HG03439 (cell line): ENCODE measurements at regions not wholly inside any gene's neighbourhood (a gene's known extent, or its start where the extent isn't known, plus 50 kb on each side); places are given as distances from the start of the nearest gene placed in this dataset.
"Not testable (repeated sequence)": the region's sequence is repeated elsewhere in the genome, so short reads cannot be mapped to it uniquely, and the experiment has no call there.

Experiments used
- ATAC-seq: cut with Tn5 transposase; IDR thresholded peaks from one replicate; pipeline ENCODE4 v1.9.1; 2021; ENCODE audit warnings: mild to moderate bottlenecking, moderate library complexity; ENCODE audit not compliant: unreplicated experiment

DNA sequence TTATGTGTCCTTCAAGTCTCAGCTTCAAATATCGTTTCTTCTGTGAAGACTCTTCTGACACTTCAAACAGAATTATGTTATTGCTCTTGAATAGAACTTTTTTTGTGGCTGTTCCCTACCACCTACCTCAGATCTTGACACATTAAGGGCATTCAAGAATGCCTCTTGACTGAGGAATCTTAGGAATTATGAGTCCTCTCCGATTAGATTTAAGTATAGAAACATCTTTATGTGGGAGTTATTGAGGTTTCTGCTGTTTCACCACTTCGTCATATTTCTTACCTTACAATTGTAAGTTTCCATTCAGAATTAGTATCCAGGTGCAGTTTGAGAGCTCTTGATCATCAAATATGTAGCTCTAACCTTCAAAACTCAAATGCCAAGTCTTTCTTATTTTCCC lies 324.2 kb upstream of the NUDT12 start:
- ATAC-seq: no peak

DNA sequence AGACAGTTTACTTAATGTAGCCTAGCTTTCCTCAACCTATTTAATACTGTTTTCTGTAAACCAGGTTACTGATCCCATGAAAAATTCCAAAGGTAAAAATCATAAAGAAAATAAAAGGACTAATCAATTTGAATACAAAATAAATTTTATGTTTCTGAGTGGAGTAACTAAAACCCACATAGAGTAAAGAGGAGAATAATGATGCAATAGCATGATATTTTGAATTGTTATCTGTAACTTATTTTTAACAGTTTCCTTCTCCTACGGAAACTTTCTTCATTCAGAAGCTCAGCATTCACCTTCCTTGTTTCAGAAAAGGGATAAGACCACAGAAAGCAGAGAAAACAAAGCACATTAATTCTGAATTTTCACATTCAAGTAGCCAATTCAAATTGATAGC lies 320.6 kb upstream of the NUDT12 start:
- no peak for ATAC-seq

DNA sequence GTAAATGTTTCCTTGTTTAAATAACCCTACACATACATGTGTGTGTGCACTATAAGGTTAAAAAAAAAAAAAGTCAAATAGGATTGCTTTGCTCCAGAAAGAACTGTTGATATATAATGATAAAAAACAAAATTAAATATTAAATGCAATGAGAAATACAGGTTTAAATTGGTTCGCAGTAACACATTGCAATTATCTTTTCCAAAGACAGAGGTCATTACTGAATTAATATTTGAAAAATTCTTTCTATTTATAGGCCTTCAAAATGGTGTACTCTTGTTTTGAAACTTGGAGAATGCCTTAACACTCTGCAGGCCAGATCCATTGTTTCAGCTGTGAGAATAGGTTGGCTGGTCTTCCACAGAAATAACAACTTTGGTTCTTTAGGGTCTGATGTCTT lies 319.0 kb upstream of the NUDT12 start:
- no peak for ATAC-seq

DNA sequence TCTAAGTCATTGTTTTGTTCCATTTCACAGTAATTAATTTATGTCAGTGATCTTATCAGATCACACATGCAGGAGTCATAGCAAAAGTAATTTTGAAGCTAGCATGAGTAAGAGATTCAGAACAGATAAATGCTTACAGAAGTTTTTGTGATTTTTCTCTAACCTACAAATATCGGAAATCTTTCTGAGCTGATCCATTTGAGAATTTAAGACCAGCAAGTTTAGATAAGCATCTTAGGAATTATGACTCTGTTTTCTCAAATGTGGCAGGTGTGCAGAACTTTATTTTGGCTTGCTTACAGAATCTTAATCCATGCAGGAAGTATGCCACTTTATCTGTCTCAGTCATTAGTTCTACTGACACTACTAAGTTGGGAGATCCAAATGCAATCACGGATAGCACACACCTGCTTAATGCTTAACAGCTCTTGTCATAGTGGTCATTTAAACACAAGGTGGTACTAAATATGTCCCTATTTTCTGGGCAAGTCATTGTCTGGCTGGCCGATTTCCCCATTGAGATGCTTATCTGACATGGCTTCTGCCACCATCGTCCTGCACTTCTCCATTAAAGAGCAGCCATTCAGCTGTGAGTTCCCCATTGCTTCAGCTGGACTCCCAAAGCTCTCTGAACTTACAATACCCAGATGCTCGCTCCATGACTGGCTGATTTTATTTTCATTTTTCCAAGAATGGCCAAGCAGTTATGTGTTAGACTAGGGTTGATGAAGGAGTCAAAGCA lies 305.4 kb upstream of the NUDT12 start:
- no peak for ATAC-seq

DNA sequence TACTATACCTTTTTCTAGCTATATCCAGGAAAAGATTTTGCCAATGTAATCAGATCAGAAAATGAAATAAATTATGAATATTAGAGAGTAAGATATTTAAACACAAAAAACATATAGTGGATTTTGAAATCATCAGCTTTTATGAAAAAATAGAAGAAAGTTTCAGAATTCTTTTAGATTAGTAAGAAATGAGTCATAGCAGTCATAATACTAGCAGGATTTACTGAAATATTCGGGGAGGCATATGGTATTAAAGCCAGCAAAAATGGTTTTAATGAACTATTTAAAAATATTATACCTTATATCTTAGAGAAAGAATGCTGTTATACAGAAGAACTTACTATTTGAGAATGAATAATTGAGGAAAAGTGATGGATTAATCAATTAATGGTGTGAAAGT lies 303.6 kb upstream of the NUDT12 start:
- no peak for ATAC-seq

DNA sequence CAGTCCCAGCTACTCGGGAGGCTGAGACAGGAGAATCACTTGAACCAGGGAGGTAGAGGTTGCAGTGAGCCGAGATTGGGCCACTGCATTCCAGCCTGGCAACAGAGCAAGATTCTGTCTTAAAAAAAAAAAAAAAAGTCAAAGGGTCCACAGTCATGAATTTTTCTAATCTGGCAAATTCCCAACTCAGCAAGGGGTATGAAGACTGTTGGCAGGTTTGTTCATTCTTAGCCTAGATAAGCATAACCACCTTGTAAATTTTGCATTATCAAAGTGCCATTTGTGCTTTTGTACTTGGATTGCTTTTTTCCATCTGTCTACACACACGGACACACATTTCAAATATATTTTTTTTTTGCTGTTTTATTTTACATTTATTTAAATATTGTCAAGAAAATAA lies 299.8 kb upstream of the NUDT12 start:
- no peak for ATAC-seq

DNA sequence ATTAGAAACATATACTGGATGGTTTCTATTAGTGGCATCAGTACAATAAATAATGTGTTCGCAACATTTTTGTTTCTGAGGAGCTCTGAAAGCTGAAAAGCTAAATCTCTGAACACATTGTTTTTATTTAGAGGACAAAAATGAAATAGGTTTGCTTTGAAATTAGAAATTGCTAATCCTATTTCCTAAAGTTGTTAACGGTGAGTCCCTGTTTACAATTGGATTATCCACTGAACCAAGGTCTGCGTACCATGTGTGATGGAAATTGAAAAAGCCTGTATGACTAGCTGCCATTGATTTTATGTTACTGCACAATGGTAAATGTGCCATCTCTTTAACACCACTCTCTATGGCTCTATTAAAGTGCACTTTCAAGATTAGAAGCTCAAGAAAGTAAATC lies 297.7 kb upstream of the NUDT12 start:
- ATAC-seq: no peak

DNA sequence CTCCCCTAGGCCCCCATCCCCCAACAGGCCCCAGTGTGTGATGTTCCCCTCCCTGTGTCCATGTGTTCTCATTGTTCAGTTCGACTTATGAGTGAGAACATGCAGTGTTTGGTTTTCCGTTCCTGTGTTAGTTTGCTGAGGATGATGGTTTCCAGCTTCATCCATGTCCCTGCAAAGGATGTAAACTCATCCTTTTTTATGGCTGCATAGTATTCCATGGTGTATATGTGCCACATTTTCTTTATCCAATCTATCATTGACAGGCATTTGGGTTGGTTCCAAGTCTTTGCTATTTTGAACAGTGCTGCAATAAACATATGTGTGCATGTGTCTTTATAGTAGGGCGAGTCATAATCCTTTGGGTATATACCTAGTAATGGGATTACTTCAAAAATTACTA lies 295.8 kb upstream of the NUDT12 start:
- ATAC-seq: not testable (repeated sequence)

DNA sequence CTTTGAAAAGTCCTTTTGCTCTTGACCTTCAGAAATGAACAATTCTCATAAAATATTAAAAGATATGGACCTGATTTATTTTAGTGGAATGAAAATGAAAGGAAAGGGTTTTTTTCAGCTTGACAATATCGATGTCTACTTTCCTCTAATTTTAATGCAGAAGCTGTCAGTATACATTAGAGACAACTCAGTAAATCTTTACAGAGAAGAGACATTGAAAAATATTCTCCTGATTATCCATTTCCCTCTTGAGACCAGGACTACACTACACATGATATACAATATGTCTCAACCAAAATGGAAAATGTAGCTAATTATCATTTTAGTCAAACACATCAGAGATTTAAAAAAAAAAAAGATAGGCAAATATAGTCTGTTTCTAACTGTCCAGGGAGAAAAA lies 288.5 kb upstream of the NUDT12 start:
- no peak for ATAC-seq

DNA sequence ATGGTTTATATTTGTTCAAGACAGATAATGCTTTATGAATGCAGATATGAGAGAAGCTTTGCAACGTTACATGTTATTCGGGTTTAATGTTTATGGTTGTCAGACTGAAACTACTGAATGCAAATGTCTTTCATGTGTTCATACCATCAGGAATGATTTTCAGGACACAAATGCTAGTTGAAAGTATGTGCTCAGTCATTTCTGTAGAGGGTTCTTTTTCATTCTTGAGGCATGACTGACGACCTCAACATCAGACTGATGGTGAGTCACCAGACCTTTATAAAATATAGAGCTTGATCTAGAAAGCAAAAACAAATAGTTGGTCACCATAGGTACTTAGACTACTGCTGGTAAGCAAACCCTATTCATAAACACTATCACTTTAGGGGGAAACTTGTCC lies 287.3 kb upstream of the NUDT12 start:
- peak; percentile 56 for ATAC-seq

DNA sequence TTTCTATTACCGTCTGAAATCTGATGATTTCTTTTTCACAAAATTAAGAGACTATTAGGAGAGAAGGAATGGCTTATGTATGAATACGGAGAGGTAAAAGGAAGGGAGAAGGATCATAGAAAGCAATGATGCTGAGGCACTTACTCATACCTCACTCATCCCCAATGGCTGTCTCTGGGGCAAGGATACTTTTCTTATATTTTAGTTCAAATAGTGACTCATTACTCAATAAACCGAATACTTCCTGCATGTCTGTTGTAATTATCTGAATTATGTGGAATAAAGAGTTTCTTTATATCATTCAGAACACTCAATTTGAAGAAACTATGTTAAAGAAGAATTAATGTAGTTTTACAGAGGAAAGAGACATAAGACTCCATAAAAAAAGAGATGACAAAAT lies 284.5 kb upstream of the NUDT12 start:
- ATAC-seq: no peak

DNA sequence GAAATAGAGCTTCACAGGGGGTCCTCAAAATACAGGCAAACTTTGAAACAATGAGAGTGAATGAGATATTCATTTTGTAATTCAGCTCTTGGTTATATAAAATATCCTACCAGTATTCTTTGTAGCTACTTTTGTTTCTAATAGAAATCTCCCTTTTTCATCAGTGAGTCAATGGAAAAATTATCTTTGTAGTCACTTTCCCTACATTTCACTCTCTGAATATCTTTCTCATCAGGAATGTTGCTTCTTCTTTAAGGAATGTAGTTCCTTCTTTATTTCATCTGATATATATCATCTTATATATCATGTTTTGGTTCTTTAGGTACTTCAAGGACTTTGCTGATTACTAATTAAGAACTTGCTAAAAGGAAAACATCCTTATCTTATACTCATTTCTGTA lies 280.3 kb upstream of the NUDT12 start:
- no peak for ATAC-seq

DNA sequence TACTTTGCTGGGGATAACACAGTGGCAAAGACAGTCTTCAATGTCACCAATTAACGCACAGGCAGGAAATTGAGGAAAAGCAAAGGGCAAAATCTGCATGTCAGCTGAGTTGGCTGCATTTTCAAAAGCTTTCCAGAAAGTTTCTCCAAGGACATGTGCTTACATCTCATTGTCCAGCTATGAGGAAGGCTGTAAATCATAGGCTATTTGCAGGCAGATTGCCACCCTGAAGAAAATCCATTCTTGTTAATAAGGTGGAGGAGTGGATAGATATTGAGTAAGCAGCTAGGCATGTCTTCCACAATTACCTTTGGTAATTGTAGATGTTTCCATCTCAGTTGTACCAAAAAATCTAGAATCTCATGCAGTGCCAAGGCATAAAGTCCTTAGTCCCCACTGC lies 278.0 kb upstream of the NUDT12 start:
- ATAC-seq: no peak

DNA sequence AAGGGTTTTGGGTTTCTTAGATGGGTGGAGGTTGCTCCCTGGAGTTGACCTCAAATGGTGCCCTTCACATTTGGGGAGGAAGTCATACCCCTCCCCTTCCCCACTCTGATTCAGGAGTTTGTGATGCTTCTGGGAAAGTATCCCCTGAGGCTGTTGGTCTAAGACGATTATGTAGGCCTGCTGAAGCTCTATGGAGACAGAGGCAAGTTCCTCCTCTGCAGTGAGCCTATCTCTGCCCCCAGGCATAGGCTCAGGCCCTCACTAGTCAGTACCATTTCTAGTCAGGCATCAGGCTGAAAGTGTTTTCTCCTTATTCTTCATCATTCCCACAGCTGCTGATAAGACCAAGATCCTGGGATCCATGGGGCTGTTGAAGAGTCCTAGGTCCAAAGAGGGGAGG lies 271.6 kb upstream of the NUDT12 start:
- no peak for ATAC-seq

DNA sequence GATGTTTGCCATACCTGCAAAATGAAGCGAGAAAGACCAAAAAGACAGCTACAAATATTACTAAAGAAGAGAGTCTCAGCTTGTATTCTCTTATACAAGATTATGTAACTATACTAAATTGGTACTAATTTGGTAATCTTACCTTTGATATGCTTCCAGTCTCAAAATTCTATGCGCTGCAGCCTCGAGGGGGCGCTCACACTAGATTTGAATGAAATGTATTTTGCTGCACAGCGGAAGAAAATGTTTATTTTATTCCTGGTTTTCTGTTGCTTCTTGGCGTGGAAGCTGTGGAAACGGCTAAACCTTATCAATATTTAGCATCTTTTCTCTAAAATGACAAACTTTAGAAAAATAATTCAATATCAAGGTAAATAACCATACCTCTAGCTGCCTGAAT lies 267.0 kb upstream of the NUDT12 start:
- ATAC-seq: no peak

DNA sequence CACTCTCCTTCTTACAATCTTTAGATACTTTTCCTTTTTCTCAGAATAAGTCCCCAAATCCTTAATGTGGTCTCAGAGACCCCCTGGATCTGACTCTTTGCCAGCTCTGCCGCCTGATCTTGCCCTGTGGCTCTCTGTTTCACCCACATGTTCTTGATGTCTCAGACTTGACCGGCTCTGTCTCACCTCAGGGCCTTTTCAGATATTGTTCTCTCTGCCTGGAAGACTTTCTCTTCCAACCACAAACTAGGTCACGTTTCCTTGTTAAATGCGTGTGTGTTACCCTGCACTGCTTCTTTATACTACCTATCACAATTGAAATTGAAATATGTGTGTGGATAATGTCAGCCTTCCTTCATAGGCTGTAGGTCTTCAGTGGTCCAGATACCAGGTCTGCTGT lies 265.4 kb upstream of the NUDT12 start:
- ATAC-seq: no peak

DNA sequence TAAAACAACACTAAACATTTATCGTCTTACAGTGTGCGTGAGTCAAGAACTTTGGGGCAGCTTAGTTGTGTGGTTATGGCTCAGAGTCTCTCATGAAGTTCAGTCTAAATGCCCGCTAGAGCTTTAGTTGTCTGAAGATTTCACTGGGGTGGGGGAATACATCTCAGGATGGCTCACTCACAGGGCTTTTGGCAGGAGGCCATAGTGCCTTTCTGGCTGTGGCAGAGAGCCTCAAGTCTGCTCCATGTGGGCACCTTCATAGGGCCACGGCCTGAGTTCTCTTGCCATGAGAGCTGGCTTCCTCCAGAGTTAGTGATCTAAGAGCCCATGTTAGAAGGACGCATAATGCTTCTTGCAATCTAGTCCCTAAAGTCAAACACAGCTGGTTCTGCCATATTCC lies 258.8 kb upstream of the NUDT12 start:
- ATAC-seq: no peak

DNA sequence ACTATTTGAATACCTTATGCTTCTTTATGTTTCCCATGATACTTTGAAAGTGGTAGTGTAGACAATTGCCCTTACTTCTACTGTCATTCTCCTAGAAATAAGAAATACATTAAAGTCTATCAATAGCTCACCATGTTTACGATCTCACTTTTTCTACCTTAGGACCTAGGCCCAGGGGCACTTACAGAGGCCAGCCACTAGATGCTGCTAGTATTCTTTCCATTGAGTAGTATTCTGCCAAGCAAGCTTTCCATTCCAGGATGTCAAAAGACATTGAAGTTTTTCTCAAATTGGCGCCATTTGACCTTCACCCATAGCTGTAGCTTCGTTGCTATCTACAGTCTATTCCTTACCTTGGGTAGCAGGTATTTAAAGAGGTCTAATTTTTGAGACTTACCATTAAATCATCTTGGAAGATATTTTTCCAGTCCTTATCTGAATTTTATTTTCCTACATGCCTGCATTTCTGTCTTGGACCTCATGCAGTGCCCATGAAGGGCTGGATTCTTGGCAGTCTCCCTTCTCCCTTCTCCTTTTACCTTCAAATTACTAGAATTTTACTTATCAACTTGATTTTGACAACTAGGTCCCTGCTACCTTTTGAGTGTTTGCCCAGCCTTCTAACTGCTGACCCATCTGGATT lies 246.0 kb upstream of the NUDT12 start:
- peak; percentile 92 for ATAC-seq

DNA sequence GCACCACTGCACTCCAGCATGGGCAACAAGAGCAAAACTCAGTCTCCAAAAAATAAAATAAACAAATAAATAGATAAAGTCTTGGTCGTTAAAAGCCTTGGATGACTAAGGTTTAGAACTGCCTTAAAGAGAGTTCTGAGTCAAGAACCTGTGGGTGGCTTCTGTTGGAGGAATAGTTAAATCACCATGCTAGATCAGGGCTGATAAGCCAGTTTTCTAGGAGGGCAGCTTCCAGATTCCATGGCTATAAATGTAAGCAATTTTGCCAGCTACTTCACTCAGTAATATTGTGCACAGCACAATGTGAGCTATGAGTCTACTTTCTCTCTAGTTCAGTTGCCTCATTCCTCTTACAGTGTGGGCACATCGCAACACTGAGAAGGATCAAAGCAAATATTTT lies 242.1 kb upstream of the NUDT12 start:
- ATAC-seq: no peak

DNA sequence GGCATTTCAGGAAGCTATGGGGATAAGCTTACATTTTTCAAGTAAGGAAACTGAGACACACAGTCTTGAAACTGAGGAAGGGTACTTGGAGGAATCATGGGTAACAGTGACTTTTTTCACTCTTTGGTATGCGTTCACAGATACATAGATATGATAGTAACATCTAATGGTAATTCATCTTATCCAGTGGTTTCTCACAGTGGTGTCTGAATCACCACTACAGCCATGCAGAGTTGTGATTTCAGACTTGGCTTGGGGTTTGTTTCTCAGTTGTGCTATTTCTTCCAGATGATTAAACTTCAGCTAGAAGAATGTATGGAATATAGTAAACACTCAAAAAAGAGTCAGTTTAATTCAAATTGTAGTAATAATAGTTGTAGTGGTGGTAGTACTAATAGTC lies 239.1 kb upstream of the NUDT12 start:
- ATAC-seq: no peak

DNA sequence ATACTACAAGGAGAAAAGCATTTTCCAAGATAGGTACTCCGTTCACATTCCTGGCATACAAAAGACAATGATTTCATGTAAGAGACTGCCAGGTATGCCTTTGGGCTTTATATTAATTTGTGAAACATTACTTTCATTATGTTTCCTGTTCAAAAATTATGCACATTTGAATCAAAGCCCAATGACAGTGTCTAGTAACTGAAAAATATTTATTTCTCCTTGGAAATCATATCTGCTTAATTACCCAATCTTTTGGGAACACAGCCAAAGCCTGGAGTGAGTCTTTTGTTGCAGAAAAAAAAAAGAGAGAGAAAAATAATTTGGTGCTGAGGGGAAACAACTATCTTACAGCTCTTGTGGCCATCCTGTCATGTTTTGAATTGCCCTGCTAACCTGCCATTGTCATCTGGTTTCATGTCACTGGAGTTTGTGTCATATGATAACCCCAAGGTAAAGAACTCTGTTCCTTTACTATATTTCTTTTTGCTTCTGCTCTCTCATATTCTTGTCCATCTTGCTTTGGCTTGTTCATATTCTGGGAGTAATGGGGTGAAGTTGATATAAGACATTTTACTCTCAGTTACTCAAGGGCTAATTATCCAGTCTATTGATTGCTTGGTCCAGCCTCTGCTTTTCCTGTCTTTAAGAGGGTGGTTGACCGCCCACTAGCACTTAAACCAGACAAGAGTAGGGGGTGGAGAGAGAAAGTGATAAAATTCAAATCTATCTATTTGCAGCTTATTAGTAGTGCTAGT lies 238.3 kb upstream of the NUDT12 start:
- no peak for ATAC-seq

DNA sequence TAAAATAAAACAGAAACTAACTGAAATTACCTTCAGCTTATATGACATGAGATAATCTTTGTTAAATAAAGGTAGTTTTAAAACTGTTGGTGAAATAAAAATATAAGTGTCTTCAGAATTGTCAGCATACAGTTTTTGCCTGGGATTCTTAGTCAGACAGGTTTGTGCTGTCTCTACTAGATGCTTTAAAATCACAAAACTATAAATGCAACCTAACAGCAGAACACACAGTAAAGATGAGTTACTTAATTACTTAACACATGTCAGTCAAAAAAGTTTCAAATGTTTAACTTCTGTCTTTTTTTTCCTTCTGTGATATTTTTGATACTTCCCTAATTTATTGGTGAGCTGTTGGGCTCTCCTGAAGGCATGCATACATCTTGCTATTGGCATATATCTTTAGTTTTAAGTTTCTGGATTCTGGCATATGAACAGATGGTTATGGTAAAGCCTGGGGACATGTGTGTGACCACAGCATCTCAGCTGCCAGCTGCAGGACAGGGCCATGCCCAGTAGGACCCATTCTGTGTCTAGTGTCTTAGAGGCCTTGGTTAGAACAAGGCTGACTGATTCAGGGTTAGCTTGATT lies 231.1 kb upstream of the NUDT12 start:
- no peak for ATAC-seq
